Superior temporal gyrus (tissue), 1 donor: ENCODE measurements at regions not wholly inside any gene's neighbourhood (a gene's known extent, or its start where the extent isn't known, plus 50 kb on each side); places are given as distances from the start of the nearest gene placed in this dataset.
"Not testable (repeated sequence)": the region's sequence is repeated elsewhere in the genome, so short reads cannot be mapped to it uniquely, and the experiment has no call there.

Source experiments
- DNase-seq: peaks from one replicate; pipeline ENCODE4 v3.0.0-alpha.2; 2016; ENCODE audit errors: extremely low spot score

DNA sequence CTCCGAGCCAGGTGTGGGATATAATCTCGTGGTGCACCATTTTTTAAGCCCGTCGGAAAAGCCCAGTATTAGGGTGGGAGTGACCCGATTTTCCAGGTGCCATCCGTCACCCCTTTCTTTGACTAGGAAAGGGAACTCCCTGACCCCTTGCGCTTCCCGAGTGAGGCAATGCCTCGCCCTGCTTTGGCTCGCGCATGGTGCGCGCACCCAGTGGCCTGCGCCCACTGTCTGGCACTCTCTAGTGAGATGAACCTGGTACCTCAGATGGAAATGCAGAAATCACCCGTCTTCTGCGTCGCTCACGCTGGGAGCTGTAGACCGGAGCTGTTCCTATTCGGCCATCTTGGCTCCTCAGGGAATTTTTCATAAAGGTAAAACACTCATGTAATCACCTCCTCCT, 63.9 kb downstream of the RWDD3 start:
- not testable (repeated sequence) for DNase-seq

DNA sequence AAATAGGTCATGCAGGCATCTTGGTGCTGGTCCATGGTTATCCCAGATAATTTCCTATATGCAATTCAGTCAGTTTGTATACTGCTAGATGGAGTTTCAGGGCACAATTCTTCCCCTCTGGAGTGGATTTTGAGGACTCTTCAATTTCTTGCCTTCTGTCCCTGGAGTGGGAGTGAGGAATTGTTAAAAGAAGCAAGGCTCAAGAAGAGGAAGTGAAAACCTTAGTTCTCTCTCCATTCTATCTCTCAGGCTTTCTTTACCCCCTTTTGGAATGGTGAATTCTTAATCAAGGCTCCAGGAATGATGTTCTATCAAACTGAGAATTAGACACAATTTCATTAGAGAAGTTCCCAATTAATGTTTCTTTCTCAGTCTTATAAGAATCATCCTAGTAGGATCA, 67.1 kb downstream of the RWDD3 start:
- DNase-seq = no peak

- no peak for DNase-seq
These were observed 67.6 kb downstream of the RWDD3 start for GRCh38 chr1:95301614-95302013.

GRCh38 chr1:95304803-95305202, 70.8 kb downstream of the RWDD3 start:
- no peak for DNase-seq

DNA sequence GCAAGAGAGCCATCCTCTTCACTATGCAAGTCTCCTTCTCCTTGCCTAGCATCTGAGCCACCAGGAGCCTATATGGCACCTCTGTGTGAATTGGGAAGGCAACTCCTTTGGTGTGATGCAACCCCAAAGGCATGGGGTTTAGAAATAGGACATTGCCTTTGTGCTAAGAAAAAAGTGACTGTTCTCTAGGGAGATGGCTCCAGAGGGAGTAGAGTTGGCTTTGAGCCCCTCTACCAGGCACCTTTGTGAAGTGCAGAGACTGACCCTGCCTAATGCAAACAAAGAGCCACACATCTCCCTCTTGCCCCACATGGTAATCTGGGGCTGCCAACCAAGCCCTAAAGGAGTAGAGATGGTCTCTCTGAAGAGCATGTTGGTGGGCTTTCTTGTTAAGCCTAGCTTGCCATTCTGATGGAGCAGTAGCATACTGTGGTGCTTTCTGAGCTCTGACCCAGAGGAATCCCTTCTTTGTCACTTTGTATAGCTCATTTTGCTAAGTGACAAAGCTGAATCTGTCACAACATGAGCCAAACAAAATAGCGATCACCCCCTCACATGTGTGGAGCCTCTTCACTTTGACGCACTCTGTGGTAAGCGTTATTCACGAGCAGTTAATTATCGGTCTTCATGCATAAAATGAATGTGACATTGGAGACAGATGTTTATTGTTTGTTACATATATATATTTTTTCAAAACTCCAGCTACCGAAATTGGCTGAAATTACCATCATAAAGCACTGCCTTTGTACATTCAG, 74.4 kb downstream of the RWDD3 start:
- DNase-seq = no peak

- DNase-seq = peak; percentile 79
These were observed 75.0 kb downstream of the RWDD3 start for GRCh38 chr1:95309031-95309471.

DNA sequence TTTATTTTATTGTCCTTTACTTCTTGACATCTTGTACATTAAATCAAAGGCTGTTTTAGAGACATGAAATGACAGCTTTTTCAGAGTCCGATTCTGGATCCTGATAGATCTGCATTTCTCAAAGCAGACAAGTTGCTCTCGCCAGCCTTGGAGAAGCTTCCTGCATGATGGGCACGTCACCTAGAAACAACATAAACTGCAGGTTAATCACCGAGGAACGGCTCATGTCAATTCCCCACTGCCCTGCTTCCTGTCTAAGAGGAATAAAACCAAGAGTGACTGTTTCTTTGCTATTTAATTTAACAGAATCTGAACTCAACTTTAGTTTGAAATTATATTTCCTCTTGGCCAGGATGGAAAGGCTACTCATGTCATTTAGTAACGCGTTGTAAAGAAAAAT, 77.0 kb downstream of the RWDD3 start:
- DNase-seq = no peak

GRCh38 chr1:95311762-95312161, 77.8 kb downstream of the RWDD3 start:
- no peak for DNase-seq

- DNase-seq = no peak
These were observed 78.2 kb downstream of the RWDD3 start for GRCh38 chr1:95312181-95312580.

DNA sequence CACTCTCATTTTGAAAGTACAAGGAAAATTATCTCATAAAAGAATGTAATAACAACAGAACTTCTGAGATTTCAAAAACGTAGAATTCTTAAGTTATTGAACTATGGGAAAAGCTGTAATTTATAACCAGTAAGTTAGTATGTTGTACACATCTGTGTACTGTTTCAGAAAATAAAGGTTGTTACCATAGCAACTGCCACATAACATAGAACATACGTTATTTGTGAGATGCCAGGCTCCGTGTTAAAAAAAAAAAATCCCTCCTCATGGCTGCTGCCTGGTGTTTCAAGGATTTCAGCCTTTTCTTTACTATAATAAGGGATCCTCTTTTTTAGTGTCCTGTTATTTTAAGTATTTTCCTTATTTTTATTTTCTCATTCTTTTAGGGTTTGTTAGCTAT, 79.5 kb downstream of the RWDD3 start:
- no peak for DNase-seq

GRCh38 chr1:95321531-95321930, 87.5 kb downstream of the RWDD3 start:
- DNase-seq = peak; percentile 68

GRCh38 chr1:95323123-95323522, 89.1 kb downstream of the RWDD3 start:
- DNase-seq = peak; percentile 64

- no peak for DNase-seq
These were observed 91.3 kb downstream of the RWDD3 start for GRCh38 chr1:95325349-95325748.

- no peak for DNase-seq
These were observed 92.0 kb downstream of the RWDD3 start for GRCh38 chr1:95326023-95326422.

- DNase-seq = no peak
These were observed 98.7 kb downstream of the RWDD3 start for GRCh38 chr1:95332754-95333153.

GRCh38 chr1:95339377-95339776, 105.4 kb downstream of the RWDD3 start:
- no peak for DNase-seq

DNA sequence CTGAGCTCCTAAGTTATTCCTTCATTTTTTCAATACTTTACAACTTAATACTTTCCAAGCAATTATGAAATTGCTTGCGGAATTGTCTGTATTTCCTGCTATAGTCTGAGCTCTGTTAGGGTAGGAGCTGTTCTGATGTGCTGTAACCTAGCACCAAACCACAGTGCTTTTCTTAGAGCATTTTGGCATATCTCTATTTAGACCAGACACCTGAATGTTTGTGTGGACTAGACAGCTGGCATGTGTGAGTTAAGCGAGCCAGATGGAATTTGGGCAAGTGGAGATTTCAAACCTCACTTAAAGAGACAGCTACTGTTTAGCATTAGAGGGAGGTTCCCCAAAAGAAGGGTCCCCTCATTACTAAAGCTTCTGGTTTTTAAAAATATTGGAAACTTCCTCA, 106.1 kb downstream of the RWDD3 start:
- DNase-seq = no peak

- DNase-seq = no peak
These were observed 118.8 kb downstream of the RWDD3 start for GRCh38 chr1:95352767-95353166.

- no peak for DNase-seq
These were observed 119.2 kb downstream of the RWDD3 start for GRCh38 chr1:95353194-95353593.

GRCh38 chr1:95364546-95364945, 130.5 kb downstream of the RWDD3 start:
- no peak for DNase-seq

GRCh38 chr1:95366498-95366897, 132.5 kb downstream of the RWDD3 start:
- DNase-seq = no peak

- no peak for DNase-seq
These were observed 134.2 kb downstream of the RWDD3 start for GRCh38 chr1:95368178-95368577.

DNA sequence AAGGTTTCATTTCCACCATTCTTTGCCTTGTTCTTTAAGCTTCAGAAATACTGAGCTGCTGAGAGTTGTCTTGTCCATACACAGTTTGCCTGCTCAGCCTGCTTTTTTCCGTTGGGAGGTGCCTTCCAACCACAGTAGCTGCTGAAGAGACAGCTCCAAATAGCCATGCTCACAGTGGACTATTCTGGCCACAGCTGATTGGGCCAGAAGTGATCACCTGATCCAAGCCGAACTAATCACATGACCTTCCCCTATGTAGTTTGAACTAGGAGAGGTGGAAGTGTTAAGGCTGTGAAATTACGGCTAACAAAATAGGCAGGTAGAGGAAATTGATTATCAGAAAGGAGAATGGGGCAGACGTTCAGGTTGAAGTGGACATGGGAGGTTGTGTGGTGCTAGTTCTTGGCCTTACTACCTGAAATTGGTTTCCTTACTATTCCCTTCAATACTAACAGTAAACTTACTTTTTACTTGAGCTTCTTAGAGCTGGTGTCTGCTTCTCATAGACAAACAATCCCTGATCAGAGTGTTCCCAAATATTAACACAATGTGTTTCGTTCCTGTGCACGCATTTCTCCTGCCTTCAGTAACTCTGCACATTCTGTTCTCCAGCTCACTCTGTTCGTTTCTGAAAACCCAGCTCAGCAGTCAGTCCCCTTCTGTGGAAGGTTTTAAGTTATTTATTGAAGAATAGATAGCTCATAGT, 136.1 kb downstream of the RWDD3 start:
- no peak for DNase-seq
